ENCODE measurements at regions not wholly inside any gene's neighbourhood (a gene's known extent, or its start where the extent isn't known, plus 50 kb on each side); places are given as distances from the start of the nearest gene placed in this dataset.

DNA sequence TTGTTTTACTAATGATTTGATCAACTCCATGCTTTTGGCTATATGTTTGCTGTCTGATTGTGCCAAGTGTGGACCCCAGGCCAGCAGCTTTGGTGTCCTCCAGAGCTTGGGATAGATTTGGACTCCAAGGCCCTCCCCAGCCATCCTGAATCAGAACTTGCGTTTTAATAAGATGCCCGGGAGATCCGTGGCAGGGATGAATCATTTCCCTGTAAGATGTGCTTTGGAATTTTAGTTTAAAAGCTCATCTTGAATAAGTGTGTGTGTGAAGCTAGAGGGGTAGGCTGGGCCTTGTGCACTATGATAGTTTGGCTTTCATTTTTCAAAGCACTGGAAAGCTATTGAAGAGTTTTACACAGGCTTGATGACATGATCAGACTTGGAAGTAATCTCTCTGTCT is 66.2 kb upstream of the SDK1 start:
- TF ChIP-seq, protein P1, sequence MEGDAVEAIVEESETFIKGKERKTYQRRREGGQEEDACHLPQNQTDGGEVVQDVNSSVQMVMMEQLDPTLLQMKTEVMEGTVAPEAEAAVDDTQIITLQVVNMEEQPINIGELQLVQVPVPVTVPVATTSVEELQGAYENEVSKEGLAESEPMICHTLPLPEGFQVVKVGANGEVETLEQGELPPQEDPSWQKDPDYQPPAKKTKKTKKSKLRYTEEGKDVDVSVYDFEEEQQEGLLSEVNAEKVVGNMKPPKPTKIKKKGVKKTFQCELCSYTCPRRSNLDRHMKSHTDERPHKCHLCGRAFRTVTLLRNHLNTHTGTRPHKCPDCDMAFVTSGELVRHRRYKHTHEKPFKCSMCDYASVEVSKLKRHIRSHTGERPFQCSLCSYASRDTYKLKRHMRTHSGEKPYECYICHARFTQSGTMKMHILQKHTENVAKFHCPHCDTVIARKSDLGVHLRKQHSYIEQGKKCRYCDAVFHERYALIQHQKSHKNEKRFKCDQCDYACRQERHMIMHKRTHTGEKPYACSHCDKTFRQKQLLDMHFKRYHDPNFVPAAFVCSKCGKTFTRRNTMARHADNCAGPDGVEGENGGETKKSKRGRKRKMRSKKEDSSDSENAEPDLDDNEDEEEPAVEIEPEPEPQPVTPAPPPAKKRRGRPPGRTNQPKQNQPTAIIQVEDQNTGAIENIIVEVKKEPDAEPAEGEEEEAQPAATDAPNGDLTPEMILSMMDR (IDR thresholded peaks at IDR 0.05) = no peak
- TF ChIP-seq POLR2A (IDR thresholded peaks at IDR 0.05) = no peak
